HFF-Myc (cell line): ENCODE measurements at regions not wholly inside any gene's neighbourhood (a gene's known extent, or its start where the extent isn't known, plus 50 kb on each side); places are given as distances from the start of the nearest gene placed in this dataset.

ENCODE experiments used
- DNase-seq: peaks from one replicate; pipeline ENCODE4 v3.0.0-alpha.2; 2011; ENCODE audit warnings: low read depth; ENCODE audit errors: extremely low read depth
- H3K4me3 ChIP-seq: replicated peaks from 2 replicates; pipeline ENCODE4 v1.5.1; 2011; ENCODE audit warnings: low read depth, mild to moderate bottlenecking, control low read depth, low read length
- CTCF ChIP-seq: IDR thresholded peaks from 2 replicates; pipeline ENCODE4 v1.5.1; 2012; ENCODE audit warnings: mild to moderate bottlenecking, low read depth, low read length, control low read depth; ENCODE audit errors: missing control alignments

- TF ChIP-seq CTCF = no peak
- no peak for DNase-seq
- H3K4me3 ChIP-seq = no peak overlapping the region
Measured at GRCh38 chr2:12504443-12504842, 212.3 kb upstream of the TRIB2 start.

GRCh38 chr2:12506846-12507245 lies 209.9 kb upstream of the TRIB2 start:
- H3K4me3 ChIP-seq = no peak overlapping the region
- DNase-seq = no peak
- no peak for TF ChIP-seq CTCF

- H3K4me3 ChIP-seq = no peak overlapping the region
- peak; percentile 73 for DNase-seq
- no peak for TF ChIP-seq CTCF
Measured at GRCh38 chr2:12507295-12507694, 209.4 kb upstream of the TRIB2 start.

GRCh38 chr2:12510070-12510469 lies 206.7 kb upstream of the TRIB2 start:
- TF ChIP-seq CTCF = no peak
- DNase-seq = no peak
- H3K4me3 ChIP-seq = no peak overlapping the region

DNA sequence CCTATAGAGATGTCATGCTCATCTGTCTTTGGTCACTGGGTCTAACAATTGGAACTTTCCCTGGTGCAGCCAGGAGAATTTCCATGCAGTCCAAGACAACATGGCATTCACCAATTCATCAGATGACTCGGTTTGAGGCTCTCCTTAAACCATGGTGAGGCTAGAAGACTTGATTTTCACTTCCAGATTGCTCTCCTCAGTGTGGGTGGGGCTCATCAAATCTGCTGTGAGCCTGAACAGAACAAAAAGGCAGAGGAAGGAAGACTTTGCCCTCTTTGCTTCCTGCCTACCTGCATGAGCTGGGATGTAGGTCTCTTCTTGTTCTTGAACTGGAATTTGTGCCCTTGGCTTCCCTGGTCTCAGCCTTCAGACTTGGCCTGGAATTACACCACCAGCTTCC lies 203.4 kb upstream of the TRIB2 start:
- no peak overlapping the region for H3K4me3 ChIP-seq
- TF ChIP-seq CTCF = no peak
- DNase-seq = no peak

- no peak for DNase-seq
- TF ChIP-seq CTCF = no peak
- no peak overlapping the region for H3K4me3 ChIP-seq
Measured at GRCh38 chr2:12514168-12514567, 202.6 kb upstream of the TRIB2 start.

GRCh38 chr2:12514631-12515437 lies 201.9 kb upstream of the TRIB2 start:
- no peak overlapping the region for H3K4me3 ChIP-seq
- DNase-seq = no peak
- no peak for TF ChIP-seq CTCF
